Thymus (tissue), 11 donors: ENCODE measurements at regions not wholly inside any gene's neighbourhood (a gene's known extent, or its start where the extent isn't known, plus 50 kb on each side); places are given as distances from the start of the nearest gene placed in this dataset.

Experiments used
- DNase-seq, 9 donors: peaks; one replicate each; pipeline ENCODE4 v3.0.0-alpha.2; 2013; ENCODE audit warnings: low spot score in 9 of 9, low read depth in 6 of 9, missing footprints in 1 of 9
- H3K27ac ChIP-seq, 2 donors: one replicate each; pipeline ENCODE4 v1.5.1; 2013; ENCODE audit warnings: control low read depth in 1 of 2, low read depth in 1 of 2, low read length in 1 of 2, mild to moderate bottlenecking in 1 of 2, moderate library complexity in 1 of 2
- H3K27me3 ChIP-seq, 2 donors: one replicate each; pipeline ENCODE4 v1.5.1; 2013; ENCODE audit warnings: low read length in 1 of 2; ENCODE audit not compliant: control insufficient read depth in 2 of 2, insufficient read depth in 1 of 2
- H3K36me3 ChIP-seq, 2 donors: one replicate each; pipeline ENCODE4 v1.5.1; 2013; ENCODE audit warnings: low read length in 1 of 2, mild to moderate bottlenecking in 1 of 2, moderate library complexity in 1 of 2; ENCODE audit not compliant: control insufficient read depth in 2 of 2, insufficient read depth in 2 of 2
- H3K4me1 ChIP-seq, 2 donors: one replicate each; pipeline ENCODE4 v1.5.1; 2013; ENCODE audit warnings: low read length in 2 of 2; ENCODE audit not compliant: control insufficient read depth in 2 of 2, insufficient read depth in 2 of 2
- H3K4me3 ChIP-seq, 2 donors: one replicate each; pipeline ENCODE4 v1.5.1; 2013; ENCODE audit warnings: low read length in 2 of 2, control low read depth in 1 of 2, mild to moderate bottlenecking in 1 of 2
- H3K9me3 ChIP-seq, 2 donors: one replicate each; pipeline ENCODE4 v1.5.1; 2013; ENCODE audit warnings: low read length in 1 of 2, mild to moderate bottlenecking in 1 of 2; ENCODE audit not compliant: control insufficient read depth in 2 of 2, insufficient read depth in 1 of 2
- WGBS: extraction: QIAGEN DNeasy Blood & Tissue Kit; methylation state at CpG from one replicate; pipeline ENCODE4 v1.1.7; 2013; 5-methylcytosine and 5-hydroxymethylcytosine counted together
- donor health status: healthy.

DNA sequence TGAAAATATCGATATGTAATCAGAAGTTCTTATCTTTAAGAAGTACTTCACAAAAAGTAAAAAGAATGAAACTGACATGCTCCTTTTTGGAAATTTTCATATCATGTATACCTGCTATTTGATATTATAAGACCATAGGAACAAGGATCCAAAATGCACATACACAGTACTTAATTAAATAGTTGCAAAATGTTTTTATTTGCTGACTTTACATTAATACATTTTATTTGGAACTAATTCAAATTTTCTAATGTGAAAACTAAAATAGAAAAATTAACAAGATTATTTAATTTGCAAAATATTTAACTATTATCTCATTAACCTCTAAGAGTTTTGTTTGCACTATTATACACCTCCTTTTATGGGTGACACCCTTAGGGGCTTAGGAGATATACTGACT is 155.0 kb downstream of the TRAM1L1 start:
- Histone ChIP-seq H3K9me3 (no peaks in the 10 kb centered on the region), H3K4me1 (no peaks in the 10 kb centered on the region), H3K27me3 (peaks cover 4 to 16% of the 10 kb centered on the region in 2 donors), H3K4me3 (no peak overlapping the region), H3K27ac (no peak overlapping the region), H3K36me3 (no peaks in the 10 kb centered on the region)
- 97% methylated on average over 1 of the region's 1 CpG for WGBS
- no peak for DNase-seq

GRCh38 chr4:116926631-116927295 is 158.6 kb downstream of the TRAM1L1 start:
- no peaks in the 10 kb centered on the region for H3K9me3 ChIP-seq
- WGBS: 96% methylated on average over 2 of the region's 2 CpGs
- H3K4me1 ChIP-seq: no peaks in the 10 kb centered on the region
- peaks cover 5 to 19% of the 10 kb centered on the region in 2 donors for H3K27me3 ChIP-seq
- no peak overlapping the region for H3K27ac ChIP-seq
- H3K4me3 ChIP-seq: no peak overlapping the region
- no peak for DNase-seq
- no peaks in the 10 kb centered on the region for H3K36me3 ChIP-seq

DNA sequence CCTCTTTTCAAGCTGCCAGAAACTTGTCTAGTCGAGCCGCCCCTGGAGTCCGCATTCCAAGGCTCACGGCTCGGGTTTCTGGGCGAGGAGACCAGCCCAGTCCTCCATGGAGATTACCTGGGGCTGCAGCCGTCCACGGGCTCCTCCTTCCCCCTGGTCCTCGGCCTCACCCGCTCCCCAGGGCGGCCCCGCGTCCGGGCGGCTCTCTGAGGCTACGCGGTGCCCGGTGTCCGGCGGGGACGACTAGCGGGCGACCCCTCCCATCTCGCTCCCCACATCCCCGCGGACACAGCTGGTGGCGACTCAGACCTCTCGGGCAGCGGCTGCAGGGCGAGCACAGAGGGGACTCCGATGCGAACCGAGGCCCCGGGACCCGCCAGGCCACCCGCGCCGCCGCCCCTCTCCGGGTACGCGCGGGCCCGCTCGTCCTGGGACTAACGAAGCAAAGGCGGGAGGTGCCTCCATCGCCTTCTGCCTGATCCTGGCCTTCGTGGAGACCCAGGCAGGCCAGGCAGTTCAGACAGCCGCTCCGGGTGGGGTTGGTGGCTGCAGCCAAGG is 159.4 kb downstream of the TRAM1L1 start:
- no peaks in the 10 kb centered on the region for H3K36me3 ChIP-seq
- DNase-seq: no peak
- H3K27me3 ChIP-seq: peaks cover 5 to 19% of the 10 kb centered on the region in 2 donors
- WGBS: 13% methylated on average over 51 of the region's 51 CpGs
- H3K4me3 ChIP-seq: no peak overlapping the region
- no peaks in the 10 kb centered on the region for H3K9me3 ChIP-seq
- H3K27ac ChIP-seq: no peak overlapping the region
- no peaks in the 10 kb centered on the region for H3K4me1 ChIP-seq

DNA sequence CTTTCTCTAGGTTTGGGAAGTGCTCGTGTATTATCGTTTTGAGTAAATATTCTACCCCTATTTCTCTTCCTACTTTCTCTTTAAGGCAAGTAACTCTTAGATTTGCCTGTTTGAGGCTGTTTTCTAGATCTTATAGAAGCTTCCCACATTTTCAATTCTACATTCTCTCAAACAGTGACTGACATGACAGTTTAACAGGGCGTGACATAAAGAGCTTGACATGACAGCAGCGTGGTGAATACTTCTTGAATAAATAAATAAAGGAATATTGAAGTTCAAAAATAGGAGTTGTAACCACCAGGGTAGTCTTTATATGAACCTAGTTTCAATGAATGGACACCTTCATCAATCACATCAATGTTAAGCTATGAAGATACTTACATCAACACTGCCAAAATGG is 162.0 kb downstream of the TRAM1L1 start:
- Histone ChIP-seq H3K27me3 (peaks cover 5 to 19% of the 10 kb centered on the region in 2 donors), H3K36me3 (no peaks in the 10 kb centered on the region), H3K4me3 (no peak overlapping the region), H3K27ac (no peak overlapping the region), H3K4me1 (no peaks in the 10 kb centered on the region), H3K9me3 (no peaks in the 10 kb centered on the region)
- no peak for DNase-seq
- WGBS: 81% methylated on average over 4 of the region's 4 CpGs

- H3K4me1 ChIP-seq: no peaks in the 10 kb centered on the region
- H3K4me3 ChIP-seq: no peak overlapping the region
- 90% methylated on average over 1 of the region's 1 CpG for WGBS
- H3K27me3 ChIP-seq: no peaks in the 10 kb centered on the region
- no peak overlapping the region for H3K27ac ChIP-seq
- no peaks in the 10 kb centered on the region for H3K9me3 ChIP-seq
- DNase-seq: no peak
- H3K36me3 ChIP-seq: no peaks in the 10 kb centered on the region
These were observed 171.9 kb downstream of the TRAM1L1 start for GRCh38 chr4:116913451-116913850.

DNA sequence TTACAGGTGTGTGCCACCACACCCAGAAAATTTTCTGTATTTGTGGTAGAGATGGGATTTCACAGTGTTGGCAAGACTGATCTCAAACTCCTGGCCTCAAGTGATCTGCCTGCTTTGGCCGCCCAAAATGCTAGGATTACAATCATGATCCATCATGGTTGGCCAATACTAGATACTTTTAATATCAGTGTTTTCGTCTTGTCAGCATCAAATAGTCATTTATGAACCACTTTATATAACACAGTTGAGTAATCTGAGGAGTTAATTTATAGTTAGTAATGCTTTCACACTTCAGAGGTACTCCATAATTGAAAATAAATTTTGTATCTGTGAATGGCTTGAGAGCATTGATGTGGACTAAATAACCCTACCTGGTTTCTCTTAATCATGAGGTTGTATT is 178.6 kb downstream of the TRAM1L1 start:
- Histone ChIP-seq H3K4me1 (no peaks in the 10 kb centered on the region), H3K27ac (no peak overlapping the region), H3K9me3 (no peaks in the 10 kb centered on the region), H3K4me3 (no peak overlapping the region), H3K36me3 (no peaks in the 10 kb centered on the region), H3K27me3 (no peaks in the 10 kb centered on the region)
- 89% methylated on average over 2 of the region's 2 CpGs for WGBS
- DNase-seq: no peak

GRCh38 chr4:116899561-116899960 is 185.8 kb downstream of the TRAM1L1 start:
- no peak overlapping the region for H3K27ac ChIP-seq
- no peak overlapping the region for H3K4me3 ChIP-seq
- no peaks in the 10 kb centered on the region for H3K36me3 ChIP-seq
- no peaks in the 10 kb centered on the region for H3K27me3 ChIP-seq
- H3K4me1 ChIP-seq: no peaks in the 10 kb centered on the region
- WGBS: 97% methylated on average over 1 of the region's 1 CpG
- no peaks in the 10 kb centered on the region for H3K9me3 ChIP-seq
- DNase-seq: no peak

DNA sequence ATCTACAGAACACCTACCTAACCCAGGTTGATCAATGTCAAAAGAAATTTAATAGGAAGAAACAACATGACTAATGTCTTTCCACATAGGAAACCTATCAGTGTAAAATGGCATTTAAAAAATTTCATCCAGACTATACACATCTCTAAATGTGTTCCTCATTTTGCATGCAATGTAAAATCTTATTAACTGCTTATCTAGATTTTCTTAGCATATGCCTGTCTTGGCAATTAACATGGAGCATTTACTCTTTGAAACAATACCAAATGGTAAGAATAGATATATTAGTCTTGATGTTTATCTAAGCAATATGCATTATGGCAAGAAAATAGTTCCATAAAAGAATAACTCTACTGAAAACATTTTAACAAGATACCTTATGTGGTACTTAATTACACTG is 199.8 kb downstream of the TRAM1L1 start:
- Histone ChIP-seq H3K27ac (no peak overlapping the region), H3K4me3 (no peak overlapping the region), H3K36me3 (no peaks in the 10 kb centered on the region), H3K27me3 (no peaks in the 10 kb centered on the region), H3K9me3 (no peaks in the 10 kb centered on the region), H3K4me1 (no peaks in the 10 kb centered on the region)
- DNase-seq: no peak

GRCh38 chr4:116882503-116882902 is 202.9 kb downstream of the TRAM1L1 start:
- H3K4me3 ChIP-seq: no peak overlapping the region
- no peak for DNase-seq
- H3K27me3 ChIP-seq: no peaks in the 10 kb centered on the region
- H3K4me1 ChIP-seq: no peaks in the 10 kb centered on the region
- H3K9me3 ChIP-seq: no peaks in the 10 kb centered on the region
- 94% methylated on average over 3 of the region's 3 CpGs for WGBS
- no peak overlapping the region for H3K27ac ChIP-seq
- H3K36me3 ChIP-seq: no peaks in the 10 kb centered on the region
